CD14-positive monocyte (primary cell): ENCODE measurements at regions not wholly inside any gene's neighbourhood (a gene's known extent, or its start where the extent isn't known, plus 50 kb on each side); places are given as distances from the start of the nearest gene placed in this dataset.

Experiments
- DNase-seq, 3 donors: peaks; one replicate each; pipeline ENCODE4 v3.0.0-alpha.2; 2011 to 2022
- H2AFZ ChIP-seq: 2 replicates; pipeline ENCODE4 v1.6.0; 2012; ENCODE audit warnings: mild to moderate bottlenecking, low read depth, low read length, inconsistent platforms; ENCODE audit not compliant: insufficient read depth, poor library complexity, severe bottlenecking
- H3K27ac ChIP-seq, 2 donors: 1 replicate in 1 of 2; 2 replicates in 1 of 2; pipeline ENCODE4 v1.5.1; 2012 to 2013; ENCODE audit warnings: low read length in 2 of 2, control low read depth in 1 of 2, inconsistent platforms in 1 of 2, low read depth in 1 of 2, mild to moderate bottlenecking in 1 of 2
- H3K27me3 ChIP-seq, 2 donors: one replicate each; pipeline versions ENCODE4 v1.6.0 to v1.6.1; 2011 to 2013; ENCODE audit warnings: low read length in 2 of 2; ENCODE audit not compliant: control insufficient read depth in 2 of 2, insufficient read depth in 2 of 2
- H3K36me3 ChIP-seq, 2 donors: replicated peaks in 1 of 2; 1 replicate in 1 of 2; 2 replicates in 1 of 2; pipeline versions ENCODE4 v1.5.1 to v1.6.1; 2012 to 2013; ENCODE audit warnings: low read length in 2 of 2, control low read depth in 1 of 2, inconsistent platforms in 1 of 2, mild to moderate bottlenecking in 1 of 2; ENCODE audit not compliant: insufficient read depth in 2 of 2, control insufficient read depth in 1 of 2
- H3K4me1 ChIP-seq, 2 donors: 1 replicate in 1 of 2; 2 replicates in 1 of 2; pipeline versions ENCODE4 v1.5.1 to v1.6.1; 2012 to 2013; ENCODE audit warnings: low read length in 2 of 2, control low read depth in 1 of 2, inconsistent platforms in 1 of 2, mild to moderate bottlenecking in 1 of 2, moderate library complexity in 1 of 2; ENCODE audit not compliant: insufficient read depth in 2 of 2, control insufficient read depth in 1 of 2
- H3K4me2 ChIP-seq: replicated peaks from 2 replicates; pipeline ENCODE3; 2012; ENCODE audit warnings: low read length, moderate library complexity, mild to moderate bottlenecking; ENCODE audit not compliant: poor library complexity, severe bottlenecking; ENCODE audit errors: extremely low read depth
- H3K4me3 ChIP-seq, 3 experiments: fragments of 200-600 bp in 1 of 3; sonication (generic) in 1 of 3; replicated peaks in 1 of 3; 1 replicate in 2 of 3; 2 replicates in 1 of 3; pipeline ENCODE4 v1.5.1; 2011 to 2013; ENCODE audit warnings: low read length in 3 of 3, mild to moderate bottlenecking in 3 of 3, control low read depth in 2 of 3, low read depth in 2 of 3, inconsistent platforms in 1 of 3, moderate library complexity in 1 of 3
- H3K79me2 ChIP-seq: 2 replicates; pipeline ENCODE4 v1.6.0; 2012; ENCODE audit warnings: mild to moderate bottlenecking, control low read depth, inconsistent platforms, low read length, moderate library complexity; ENCODE audit not compliant: insufficient read depth
- H3K9ac ChIP-seq: 2 replicates; pipeline ENCODE4 v1.6.0; 2017; ENCODE audit warnings: low read length, mild to moderate bottlenecking; ENCODE audit not compliant: insufficient read depth, poor library complexity, severe bottlenecking
- H3K9me3 ChIP-seq, 2 donors: replicated peaks in 1 of 2; 1 replicate in 1 of 2; 2 replicates in 1 of 2; pipeline versions ENCODE4 v1.5.1 to v1.6.1; 2012 to 2013; ENCODE audit warnings: low read length in 2 of 2, control low read depth in 1 of 2; ENCODE audit not compliant: control insufficient read depth in 1 of 2, insufficient read depth in 1 of 2
- H4K20me1 ChIP-seq: 2 replicates; pipeline ENCODE4 v1.6.0; 2012; ENCODE audit warnings: mild to moderate bottlenecking, low read length, control low read depth, moderate library complexity; ENCODE audit not compliant: insufficient read depth
- H3K27ac Mint-ChIP-seq, 7 donors: one replicate each; pipeline ENCODE4 v1.8.0; 2020; ENCODE audit warnings: mild to moderate bottlenecking in 7 of 7, mixed read lengths in 7 of 7, moderate library complexity in 6 of 7, inconsistent platforms in 2 of 7
- H3K27me3 Mint-ChIP-seq, 3 donors: one replicate each; pipeline ENCODE4 v1.8.0; 2021 to 2022; ENCODE audit warnings: low read depth in 3 of 3, mild to moderate bottlenecking in 3 of 3, mixed read lengths in 3 of 3, moderate library complexity in 3 of 3, inconsistent platforms in 1 of 3
- H3K36me3 Mint-ChIP-seq, 2 donors: one replicate each; pipeline ENCODE4 v1.8.0; 2020; ENCODE audit warnings: mixed read lengths in 2 of 2, inconsistent platforms in 1 of 2, mild to moderate bottlenecking in 1 of 2
- H3K4me1 Mint-ChIP-seq: one replicate; pipeline ENCODE4 v1.8.0; 2020; ENCODE audit warnings: mild to moderate bottlenecking, mixed read lengths
- H3K4me3 Mint-ChIP-seq, 2 donors: one replicate each; pipeline ENCODE4 v1.8.0; 2020; ENCODE audit warnings: mild to moderate bottlenecking in 2 of 2, mixed read lengths in 2 of 2, moderate library complexity in 1 of 2
- H3K9me3 Mint-ChIP-seq, 7 donors: one replicate each; pipeline ENCODE4 v1.8.0; 2020 to 2022; ENCODE audit warnings: mixed read lengths in 7 of 7, mild to moderate bottlenecking in 6 of 7, moderate library complexity in 6 of 7, inconsistent platforms in 2 of 7
- WGBS: methylation state at CpG from one replicate; pipeline ENCODE4 v1.1.5; 2013; ENCODE audit warnings: missing lambda C conversion rate; ENCODE audit not compliant: insufficient coverage; 5-methylcytosine and 5-hydroxymethylcytosine counted together
- intact Hi-C, 2 donors: fragments of 100-400 bp; cut with micrococcal nuclease; formaldehyde crosslinking; loops; one replicate each; pipeline versions ENCODE4 v1.15.0 to v1.15.1; 2023
- TF ChIP-seq, protein P1 (sequence below): fragments of 200-600 bp; IDR thresholded peaks from one replicate; pipeline ENCODE4 v1.8.0; 2022; ENCODE audit warnings: antibody characterized with exemption, mild to moderate bottlenecking

DNA sequence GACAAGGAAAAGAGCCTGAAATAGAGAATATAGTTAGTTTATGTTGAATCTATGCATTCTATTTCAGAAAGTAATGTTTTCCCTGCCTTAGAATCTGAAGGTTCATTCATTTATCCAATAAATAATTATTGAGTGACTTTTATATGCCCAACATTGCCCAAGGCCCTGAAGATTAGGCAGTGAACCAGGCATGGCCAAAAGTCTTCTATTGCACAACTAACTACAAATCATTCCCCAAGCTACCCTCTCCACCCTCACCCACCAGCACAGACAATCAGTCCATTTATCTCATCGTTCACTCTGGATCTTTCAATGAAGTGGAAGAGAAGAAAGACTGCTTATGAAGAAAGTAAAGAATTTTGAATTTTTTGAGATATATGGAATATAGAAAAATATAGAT, 268.4 kb downstream of the PLK2 start:
- H3K9ac ChIP-seq, result no peak overlapping the region
- Mint-ChIP-seq H3K9me3 (peaks cover 2 to 9% (median 4%) of the 10 kb centered on the region in 7 donors), H3K4me3 (no peak overlapping the region), H3K4me1 (no peaks in the 10 kb centered on the region), H3K36me3 (no peaks in the 10 kb centered on the region), H3K27ac (no peak overlapping the region), H3K27me3 (no peaks in the 10 kb centered on the region)
- TF ChIP-seq, protein P1, sequence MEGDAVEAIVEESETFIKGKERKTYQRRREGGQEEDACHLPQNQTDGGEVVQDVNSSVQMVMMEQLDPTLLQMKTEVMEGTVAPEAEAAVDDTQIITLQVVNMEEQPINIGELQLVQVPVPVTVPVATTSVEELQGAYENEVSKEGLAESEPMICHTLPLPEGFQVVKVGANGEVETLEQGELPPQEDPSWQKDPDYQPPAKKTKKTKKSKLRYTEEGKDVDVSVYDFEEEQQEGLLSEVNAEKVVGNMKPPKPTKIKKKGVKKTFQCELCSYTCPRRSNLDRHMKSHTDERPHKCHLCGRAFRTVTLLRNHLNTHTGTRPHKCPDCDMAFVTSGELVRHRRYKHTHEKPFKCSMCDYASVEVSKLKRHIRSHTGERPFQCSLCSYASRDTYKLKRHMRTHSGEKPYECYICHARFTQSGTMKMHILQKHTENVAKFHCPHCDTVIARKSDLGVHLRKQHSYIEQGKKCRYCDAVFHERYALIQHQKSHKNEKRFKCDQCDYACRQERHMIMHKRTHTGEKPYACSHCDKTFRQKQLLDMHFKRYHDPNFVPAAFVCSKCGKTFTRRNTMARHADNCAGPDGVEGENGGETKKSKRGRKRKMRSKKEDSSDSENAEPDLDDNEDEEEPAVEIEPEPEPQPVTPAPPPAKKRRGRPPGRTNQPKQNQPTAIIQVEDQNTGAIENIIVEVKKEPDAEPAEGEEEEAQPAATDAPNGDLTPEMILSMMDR, result no peak
- no peak overlapping the region for H3K27ac ChIP-seq
- H3K4me1 ChIP-seq, result no peaks in the 10 kb centered on the region
- H3K4me3 ChIP-seq, result no peak overlapping the region
- intact Hi-C loops, result no loop called here
- DNase-seq, result no peak
- no CpG with 5 or more reads among the region's 1 CpG for WGBS
- H2AFZ ChIP-seq, result no peak overlapping the region
- H3K4me2 ChIP-seq, result no peak overlapping the region
- no peaks in the 10 kb centered on the region for H3K79me2 ChIP-seq
- no peaks in the 10 kb centered on the region for H4K20me1 ChIP-seq
- H3K36me3 ChIP-seq, result no peaks in the 10 kb centered on the region
- H3K9me3 ChIP-seq, result no peaks in the 10 kb centered on the region
- H3K27me3 ChIP-seq, result no peaks in the 10 kb centered on the region

DNA sequence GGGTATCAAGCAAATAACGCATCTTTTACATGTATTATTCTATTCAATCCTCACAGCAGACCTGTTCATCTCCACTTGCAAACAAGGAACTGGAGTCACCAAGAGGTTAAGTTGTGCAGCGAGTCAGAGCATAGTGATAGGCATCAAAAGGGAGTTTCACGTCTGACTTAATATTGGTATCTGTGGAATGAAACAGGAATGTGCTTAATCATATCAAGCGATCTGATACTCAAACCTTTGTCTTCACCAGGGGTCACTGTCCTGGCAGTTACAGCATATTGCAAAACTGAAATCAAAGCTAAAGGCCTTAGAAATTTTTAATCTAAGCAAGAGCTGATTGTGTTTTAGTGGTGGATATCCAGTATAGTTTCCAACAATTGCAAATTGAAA, 271.6 kb downstream of the PLK2 start:
- WGBS, result 90% methylated on average over 2 of the region's 4 CpGs

More for the DNA sequence above, 271.6 kb downstream of the PLK2 start:
- H3K9me3 ChIP-seq, result no peaks in the 10 kb centered on the region
- no peak overlapping the region for H3K4me2 ChIP-seq
- Mint-ChIP-seq H3K36me3 (no peaks in the 10 kb centered on the region), H3K9me3 (no peaks in the 10 kb centered on the region), H3K27ac (no peak overlapping the region), H3K4me3 (no peak overlapping the region), H3K4me1 (no peaks in the 10 kb centered on the region), H3K27me3 (no peaks in the 10 kb centered on the region)
- DNase-seq, result peak in 1 of 3 donors; percentile 3
- H4K20me1 ChIP-seq, result no peaks in the 10 kb centered on the region
- intact Hi-C loops, result no loop called here
- H2AFZ ChIP-seq, result no peak overlapping the region
- no peaks in the 10 kb centered on the region for H3K36me3 ChIP-seq
- no peaks in the 10 kb centered on the region for H3K4me1 ChIP-seq
- H3K79me2 ChIP-seq, result no peaks in the 10 kb centered on the region
- H3K27ac ChIP-seq, result no peak overlapping the region
- no peaks in the 10 kb centered on the region for H3K27me3 ChIP-seq
- H3K4me3 ChIP-seq, result no peak overlapping the region
- TF ChIP-seq, protein P1, result no peak
- H3K9ac ChIP-seq, result no peak overlapping the region
